ENCODE measurements at regions not wholly inside any gene's neighbourhood (a gene's known extent, or its start where the extent isn't known, plus 50 kb on each side); places are given as distances from the start of the nearest gene placed in this dataset.

GRCh38 chr12:115210533-115211252 lies 526.7 kb upstream of the TBX3 start:
- no peaks in the 10 kb centered on the region for H3F3A ChIP-seq (ENCODE audit: insufficient read depth, low read length, poor library complexity, severe bottlenecking)
- H3K4me2 ChIP-seq (ENCODE audit: low read length): no peak overlapping the region
- no peaks in the 10 kb centered on the region for H3K9me3 ChIP-seq (ENCODE audit: low read length)
- H3K9ac ChIP-seq (ENCODE audit: low read length): no peak overlapping the region
- no peak for TF ChIP-seq RAD21 (conservative IDR thresholded peaks at IDR 0.05)
- TF ChIP-seq EZH2 (IDR thresholded peaks at IDR 0.05; ENCODE audit: borderline replicate concordance, insufficient read depth, low read length, poor library complexity, severe bottlenecking): no peak
- TF ChIP-seq EP300 (conservative IDR thresholded peaks at IDR 0.05; ENCODE audit: poor library complexity, severe bottlenecking): no peak
- no peak for TF ChIP-seq SMC3 (conservative IDR thresholded peaks at IDR 0.05; ENCODE audit: poor library complexity)
- no peak for TF ChIP-seq REST (IDR thresholded peaks at IDR 0.05; ENCODE audit: borderline replicate concordance)
- TF ChIP-seq TAF1 (IDR thresholded peaks at IDR 0.05; ENCODE audit: low read depth): no peak
- TF ChIP-seq CTCF (IDR thresholded peaks at IDR 0.05; ENCODE audit: poor library complexity, severe bottlenecking): no peak
- no peak for TF ChIP-seq MXI1 (conservative IDR thresholded peaks at IDR 0.05; ENCODE audit: poor library complexity, severe bottlenecking)
- no peak for TF ChIP-seq POLR2AphosphoS5 (IDR thresholded peaks at IDR 0.05)
- no peak overlapping the region for H3K27ac ChIP-seq (ENCODE audit: low read length)
- no peak overlapping the region for H3K4me3 ChIP-seq (ENCODE audit: low read length)
- no peaks in the 10 kb centered on the region for H3K79me2 ChIP-seq (replicated peaks; ENCODE audit: insufficient read depth, low read length)
- no peaks in the 10 kb centered on the region for H3K27me3 ChIP-seq (ENCODE audit: insufficient read depth, low read depth, low read length)
- no peaks in the 10 kb centered on the region for H3K9me2 ChIP-seq (ENCODE audit: insufficient read depth, low read length)
- H2AFZ ChIP-seq (ENCODE audit: low read depth, low read length): no peak overlapping the region
- no peaks in the 10 kb centered on the region for H4K20me1 ChIP-seq (ENCODE audit: insufficient read depth)
- H3K36me3 ChIP-seq (ENCODE audit: insufficient read depth, low read length): no peaks in the 10 kb centered on the region

GRCh38 chr12:115209230-115209629 lies 525.3 kb upstream of the TBX3 start:
- Histone ChIP-seq H3K9ac (ENCODE audit: low read length) (no peak overlapping the region), H3K9me3 (ENCODE audit: low read length) (no peaks in the 10 kb centered on the region), H3K4me2 (ENCODE audit: low read length) (no peak overlapping the region), H3F3A (ENCODE audit: insufficient read depth, low read length, poor library complexity, severe bottlenecking) (no peaks in the 10 kb centered on the region), H4K20me1 (ENCODE audit: insufficient read depth) (no peaks in the 10 kb centered on the region), H3K27ac (ENCODE audit: low read length) (no peak overlapping the region), H2AFZ (ENCODE audit: low read depth, low read length) (no peak overlapping the region), H3K4me3 (ENCODE audit: low read length) (no peak overlapping the region), H3K36me3 (ENCODE audit: insufficient read depth, low read length) (no peaks in the 10 kb centered on the region), H3K79me2 (replicated peaks; ENCODE audit: insufficient read depth, low read length) (no peaks in the 10 kb centered on the region), H3K9me2 (ENCODE audit: insufficient read depth, low read length) (no peaks in the 10 kb centered on the region), H3K27me3 (ENCODE audit: insufficient read depth, low read depth, low read length) (no peaks in the 10 kb centered on the region)
- TF ChIP-seq POLR2AphosphoS5 (IDR thresholded peaks at IDR 0.05) (no peak), SMC3 (conservative IDR thresholded peaks at IDR 0.05; ENCODE audit: poor library complexity) (no peak), EP300 (conservative IDR thresholded peaks at IDR 0.05; ENCODE audit: poor library complexity, severe bottlenecking) (no peak), MXI1 (conservative IDR thresholded peaks at IDR 0.05; ENCODE audit: poor library complexity, severe bottlenecking) (no peak), EZH2 (IDR thresholded peaks at IDR 0.05; ENCODE audit: borderline replicate concordance, insufficient read depth, low read length, poor library complexity, severe bottlenecking) (no peak), RAD21 (conservative IDR thresholded peaks at IDR 0.05) (no peak)
